Adrenal gland (tissue), 5 donors: ENCODE measurements at regions not wholly inside any gene's neighbourhood (a gene's known extent, or its start where the extent isn't known, plus 50 kb on each side); places are given as distances from the start of the nearest gene placed in this dataset.

Source experiments
- POLR2A ChIP-seq, 2 donors: fragments of 450-650 bp; IDR thresholded peaks; one replicate each; pipeline ENCODE4 v1.6.1; 2017; ENCODE audit warnings: antibody characterized with exemption in 2 of 2, mild to moderate bottlenecking in 2 of 2, moderate library complexity in 1 of 2
- TF ChIP-seq, protein P1 (sequence below), 6 experiments: fragments of 450-650 bp in 4 of 6; fragments of 200-600 bp in 2 of 6; sonication (generic) in 1 of 6; IDR thresholded peaks; 1 replicate in 5 of 6; 2 replicates in 1 of 6; pipeline versions ENCODE4 v1.5.1 to v1.8.0; 2016 to 2021; ENCODE audit warnings: antibody characterized with exemption in 6 of 6, mild to moderate bottlenecking in 2 of 6, moderate library complexity in 1 of 6
- donor health status: DM: no; HTN: no; CAD: no.

DNA sequence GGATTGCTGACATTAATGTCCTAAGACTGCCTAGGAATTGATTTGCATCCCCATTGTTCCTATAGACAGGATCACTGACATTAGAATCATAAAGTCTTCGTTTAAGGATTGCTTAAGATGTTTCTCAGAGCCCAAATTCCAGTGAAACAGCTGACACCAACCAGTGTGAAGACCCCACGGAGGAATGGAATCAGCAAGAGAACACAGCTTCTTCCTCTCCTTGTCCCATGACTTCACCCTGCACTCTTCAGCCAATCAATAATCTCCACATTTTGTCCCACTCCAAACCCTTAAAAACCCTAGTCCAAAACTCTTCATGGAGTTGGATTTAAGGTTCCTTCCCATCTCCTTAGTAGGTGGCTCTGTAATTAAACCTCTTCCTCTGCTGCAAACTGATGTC is 157.0 kb upstream of the NDUFV2 start:
- TF ChIP-seq, protein P1, sequence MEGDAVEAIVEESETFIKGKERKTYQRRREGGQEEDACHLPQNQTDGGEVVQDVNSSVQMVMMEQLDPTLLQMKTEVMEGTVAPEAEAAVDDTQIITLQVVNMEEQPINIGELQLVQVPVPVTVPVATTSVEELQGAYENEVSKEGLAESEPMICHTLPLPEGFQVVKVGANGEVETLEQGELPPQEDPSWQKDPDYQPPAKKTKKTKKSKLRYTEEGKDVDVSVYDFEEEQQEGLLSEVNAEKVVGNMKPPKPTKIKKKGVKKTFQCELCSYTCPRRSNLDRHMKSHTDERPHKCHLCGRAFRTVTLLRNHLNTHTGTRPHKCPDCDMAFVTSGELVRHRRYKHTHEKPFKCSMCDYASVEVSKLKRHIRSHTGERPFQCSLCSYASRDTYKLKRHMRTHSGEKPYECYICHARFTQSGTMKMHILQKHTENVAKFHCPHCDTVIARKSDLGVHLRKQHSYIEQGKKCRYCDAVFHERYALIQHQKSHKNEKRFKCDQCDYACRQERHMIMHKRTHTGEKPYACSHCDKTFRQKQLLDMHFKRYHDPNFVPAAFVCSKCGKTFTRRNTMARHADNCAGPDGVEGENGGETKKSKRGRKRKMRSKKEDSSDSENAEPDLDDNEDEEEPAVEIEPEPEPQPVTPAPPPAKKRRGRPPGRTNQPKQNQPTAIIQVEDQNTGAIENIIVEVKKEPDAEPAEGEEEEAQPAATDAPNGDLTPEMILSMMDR (IDR thresholded peaks at IDR 0.05), result no peak
- no peak for TF ChIP-seq POLR2A (IDR thresholded peaks at IDR 0.05)
